ENCODE measurements at regions not wholly inside any gene's neighbourhood (a gene's known extent, or its start where the extent isn't known, plus 50 kb on each side); places are given as distances from the start of the nearest gene placed in this dataset.

DNA sequence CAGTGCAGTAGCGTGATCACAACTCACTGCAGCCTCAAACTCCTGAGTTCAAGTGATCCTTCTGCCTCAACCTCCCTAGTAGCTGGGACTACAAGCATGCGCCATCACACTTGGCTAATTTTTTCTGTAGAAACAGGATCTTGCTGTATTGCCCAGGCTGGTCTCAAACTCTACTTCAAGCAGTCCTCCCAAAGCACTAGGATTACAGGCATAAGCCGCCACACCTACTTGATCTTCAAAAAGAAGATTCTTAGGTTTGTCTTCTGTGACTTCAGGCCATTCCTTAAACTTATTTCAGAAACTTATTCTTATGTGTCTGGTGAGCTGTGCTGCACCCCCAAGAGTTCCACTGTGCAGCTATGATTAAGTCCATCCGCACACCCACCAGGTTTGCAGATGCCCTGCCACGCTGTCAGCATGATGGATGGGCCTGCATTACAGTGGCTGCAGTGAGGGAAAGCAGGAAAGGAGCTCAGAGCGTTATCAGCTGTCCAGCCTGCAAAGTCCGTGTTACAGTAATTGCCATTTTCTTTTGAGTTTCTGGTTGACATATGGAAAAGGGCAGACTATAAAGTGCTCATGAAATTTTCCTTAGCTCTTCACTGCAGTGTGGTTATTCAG lies 146.6 kb downstream of the AASDH start:
- DNase-seq = no peak

DNA sequence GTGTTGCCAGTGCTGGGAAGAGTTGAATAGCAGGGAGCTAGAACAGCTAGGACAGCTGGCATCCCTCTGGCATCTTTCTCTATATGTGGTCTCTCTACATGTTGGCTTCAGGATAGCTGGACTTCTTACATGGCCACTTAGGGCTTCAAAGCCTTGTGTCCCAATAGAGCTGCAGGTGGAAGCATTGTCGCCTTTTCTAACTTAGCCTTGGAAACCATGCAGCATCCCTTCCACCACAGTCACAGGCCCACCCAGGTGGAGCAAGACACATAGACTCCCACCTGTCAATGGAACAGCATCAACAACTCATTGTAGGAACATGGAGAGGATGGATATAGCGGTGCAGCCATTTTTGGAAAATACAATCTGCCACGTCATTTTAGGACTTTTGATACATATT lies 149.0 kb downstream of the AASDH start:
- no peak for DNase-seq

DNA sequence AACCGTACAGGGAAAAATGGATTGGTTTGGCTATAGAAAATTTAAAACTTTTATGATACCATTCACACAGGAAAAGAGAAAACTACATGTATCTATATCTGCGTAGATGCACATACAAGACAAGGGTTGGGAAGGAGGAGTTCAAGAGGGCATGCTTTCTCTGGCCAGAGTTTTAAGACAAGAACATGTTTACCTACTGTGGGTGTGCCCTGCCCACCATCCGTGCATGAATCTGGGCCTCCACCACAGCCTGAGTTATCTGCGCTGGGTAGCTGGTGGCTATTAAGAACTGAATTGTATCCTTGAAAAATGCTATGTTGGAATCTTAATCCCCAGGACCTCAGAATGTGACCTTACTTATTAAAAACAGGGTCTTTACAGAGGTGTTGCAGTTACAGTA lies 151.6 kb downstream of the AASDH start:
- no peak for DNase-seq

DNA sequence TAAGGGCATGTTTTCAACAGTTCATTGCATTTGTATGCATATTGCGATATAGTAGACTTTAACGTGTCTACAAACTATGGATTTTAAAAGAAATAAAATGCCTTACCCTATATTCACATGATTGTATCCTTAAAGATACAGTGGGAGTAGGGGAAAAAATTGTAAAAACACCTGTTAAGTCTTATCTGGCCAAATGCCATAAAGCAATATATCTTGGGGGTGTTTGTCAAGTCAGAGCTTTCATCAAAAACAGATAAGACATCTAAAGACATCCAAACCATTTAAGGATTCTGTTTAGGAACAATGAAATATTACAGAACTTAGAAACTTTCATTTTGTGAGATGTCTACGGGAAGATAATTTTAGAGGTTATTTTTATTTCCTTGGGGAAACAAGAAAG lies 152.3 kb downstream of the AASDH start:
- DNase-seq = no peak

GRCh38 chr4:56234098-56234497 lies 153.2 kb downstream of the AASDH start:
- DNase-seq = no peak

GRCh38 chr4:56231410-56231809 lies 155.9 kb downstream of the AASDH start:
- no peak for DNase-seq

DNA sequence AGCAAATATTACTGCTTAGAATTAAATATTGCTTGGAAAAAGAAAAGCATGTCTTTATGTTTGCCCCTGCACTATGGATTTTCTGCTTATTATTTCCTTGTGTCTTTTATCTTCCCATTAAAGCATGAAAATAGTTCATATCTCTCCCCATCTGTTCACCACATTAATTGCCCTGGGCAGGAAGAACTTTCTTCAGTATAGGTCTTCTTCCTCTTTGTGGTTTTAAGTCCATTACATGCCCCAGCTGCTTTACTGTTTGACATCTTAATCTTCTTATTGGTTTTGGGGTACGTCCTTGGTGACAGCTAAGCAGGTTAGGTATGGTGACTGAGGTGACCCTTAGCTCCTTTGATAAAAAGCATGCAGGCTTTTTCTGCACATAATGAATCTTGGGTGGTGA lies 157.3 kb downstream of the AASDH start:
- DNase-seq = no peak

- DNase-seq = no peak
Measured at GRCh38 chr4:56227301-56227835, 159.9 kb downstream of the AASDH start.

DNA sequence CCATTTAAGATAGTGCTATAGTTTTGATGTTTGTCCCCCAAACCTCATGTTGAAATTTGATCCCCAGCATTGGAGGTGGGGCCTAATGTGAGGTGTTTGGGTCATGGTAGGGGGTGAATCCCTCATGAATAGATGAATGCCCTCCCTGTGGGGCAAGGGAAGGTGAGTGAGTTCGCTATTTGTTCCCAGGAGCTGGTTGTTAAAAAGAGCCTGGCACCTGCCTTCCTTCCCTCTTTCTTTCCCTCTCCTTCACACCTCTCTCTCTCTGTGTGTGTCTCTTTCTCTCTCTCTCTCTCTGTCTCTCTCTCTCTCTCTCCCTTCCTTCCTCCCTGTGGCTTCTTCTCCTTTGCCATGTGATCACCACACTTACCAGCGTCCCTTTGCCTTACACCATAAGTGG lies 160.7 kb downstream of the AASDH start:
- DNase-seq = no peak

GRCh38 chr4:56224641-56225040 lies 162.7 kb downstream of the AASDH start:
- no peak for DNase-seq

- no peak for DNase-seq
Measured at GRCh38 chr4:56222514-56222913, 164.8 kb downstream of the AASDH start.

GRCh38 chr4:56220261-56220660 lies 167.0 kb downstream of the AASDH start:
- DNase-seq = no peak

DNA sequence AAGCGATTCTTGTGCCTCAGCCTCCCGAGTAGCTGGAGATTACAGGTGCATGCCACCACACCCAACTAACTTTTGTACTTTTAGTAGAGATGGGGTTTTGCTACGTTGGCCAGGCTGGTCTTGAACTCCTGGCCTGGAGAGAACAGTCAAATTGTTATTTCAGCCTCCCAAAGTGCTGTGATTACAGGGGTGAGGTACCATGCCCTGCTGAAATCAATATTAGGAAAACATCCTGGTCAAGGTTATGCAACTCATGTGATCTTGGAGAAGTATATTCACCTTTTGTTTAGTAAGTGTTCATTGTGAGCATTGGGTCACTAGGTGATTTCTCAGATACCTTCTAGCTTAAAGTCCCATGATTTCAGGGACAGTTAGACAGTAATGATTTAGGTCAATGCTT lies 167.8 kb downstream of the AASDH start:
- DNase-seq = no peak

GRCh38 chr4:56218230-56218895 lies 168.9 kb downstream of the AASDH start:
- DNase-seq = no peak

GRCh38 chr4:56217343-56217890 lies 169.9 kb downstream of the AASDH start:
- DNase-seq = no peak

GRCh38 chr4:56215901-56216300 lies 171.4 kb downstream of the AASDH start:
- no peak for DNase-seq

DNA sequence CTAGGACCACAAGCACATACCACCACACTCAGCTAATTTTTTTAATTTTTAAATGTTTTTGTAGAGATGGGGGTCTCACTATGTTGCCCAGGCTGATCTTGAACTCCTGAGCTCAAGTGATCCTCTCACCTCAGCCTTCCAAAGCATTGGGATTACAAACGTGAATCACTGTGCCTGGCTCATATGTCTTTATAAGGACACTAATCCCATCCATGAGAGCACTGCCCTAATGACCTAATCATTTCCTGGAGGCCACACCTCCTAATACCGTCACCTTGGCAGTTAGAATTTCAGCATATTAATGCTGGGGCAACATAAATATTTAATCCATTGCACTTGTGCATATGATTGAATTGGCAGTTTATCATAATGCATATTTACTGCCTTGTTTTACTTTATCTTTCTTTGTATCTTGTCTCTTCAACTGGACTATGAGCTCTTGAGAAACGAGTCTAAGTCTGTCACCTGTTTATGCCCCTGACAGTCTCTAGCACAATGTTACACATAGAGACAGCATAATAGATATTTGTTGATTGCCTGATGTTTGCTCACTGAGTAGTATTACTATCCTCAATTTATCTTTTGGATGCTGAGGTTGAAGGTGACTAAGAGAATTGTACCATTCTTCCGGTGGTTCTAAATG lies 172.0 kb downstream of the AASDH start:
- DNase-seq = no peak

- no peak for DNase-seq
Measured at GRCh38 chr4:56213543-56213942, 173.7 kb downstream of the AASDH start.

- no peak for DNase-seq
Measured at GRCh38 chr4:56212774-56213173, 174.5 kb downstream of the AASDH start.

GRCh38 chr4:56211202-56211601 lies 176.1 kb downstream of the AASDH start:
- no peak for DNase-seq

DNA sequence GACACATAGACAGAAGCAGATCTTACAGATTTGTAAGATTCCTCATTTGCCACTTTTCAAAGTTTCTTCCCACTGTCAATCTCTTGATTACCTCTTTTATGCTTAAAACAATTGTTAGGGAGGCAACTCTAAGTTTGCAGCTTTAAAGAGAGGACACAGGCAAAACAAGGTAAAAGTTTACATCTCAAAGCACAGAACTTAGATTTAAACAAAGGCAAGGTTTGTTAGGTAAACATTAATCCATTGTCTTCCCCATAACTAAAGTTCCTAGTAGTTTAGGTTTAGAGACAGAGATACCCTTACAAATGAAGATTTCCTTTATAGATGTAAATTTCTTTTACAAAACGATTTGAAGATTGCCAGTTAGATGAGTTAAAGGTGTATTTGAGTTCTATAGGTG lies 176.9 kb downstream of the AASDH start:
- DNase-seq = no peak

- DNase-seq = no peak
Measured at GRCh38 chr4:56209767-56210166, 177.5 kb downstream of the AASDH start.

DNA sequence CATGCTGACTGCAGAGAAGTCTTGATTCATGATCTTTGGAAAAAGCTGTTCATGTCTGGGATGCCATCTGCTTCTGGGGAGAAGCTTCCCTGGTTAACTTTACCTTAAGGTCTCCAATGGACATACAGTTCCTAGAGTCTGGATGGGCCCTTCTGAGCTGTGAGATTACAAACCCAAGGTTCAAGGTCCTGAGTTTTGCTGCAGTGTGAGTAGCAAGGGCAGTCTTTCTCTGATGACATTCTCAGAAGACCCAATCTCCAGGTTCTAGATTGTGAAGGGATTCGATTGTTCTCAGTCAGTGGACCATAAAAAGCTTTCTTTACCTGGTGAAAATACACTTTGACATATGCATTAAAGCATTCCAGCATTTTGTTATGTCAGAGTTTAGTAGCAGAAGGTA lies 179.2 kb downstream of the AASDH start:
- no peak for DNase-seq

DNA sequence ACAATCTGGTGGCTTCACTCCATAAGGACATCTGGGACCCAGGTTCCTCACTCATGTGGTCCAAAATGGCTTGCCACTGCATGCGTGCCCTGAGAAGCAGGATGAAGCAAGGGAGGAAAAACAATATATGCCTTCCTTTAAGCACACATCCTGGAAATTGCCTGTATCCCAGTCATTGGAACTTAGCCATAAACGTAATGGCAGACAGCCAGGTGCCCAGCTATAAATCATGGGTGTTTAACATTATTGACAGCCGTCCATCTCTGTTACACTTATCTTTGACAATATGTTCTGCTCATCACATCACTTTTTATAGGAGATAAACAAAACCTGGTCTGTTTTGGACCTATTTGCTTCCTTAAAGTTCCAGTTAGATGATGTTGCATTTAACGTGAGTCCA lies 181.0 kb downstream of the AASDH start:
- DNase-seq = no peak

Measured in activated naive CD4-positive, alpha-beta T cell treated with anti-CD3 and anti-CD28 coated beads, Interleukin-2, amount 50 U/mL, for 16 hours (primary cell).